ENCODE measurements at regions not wholly inside any gene's neighbourhood (a gene's known extent, or its start where the extent isn't known, plus 50 kb on each side); places are given as distances from the start of the nearest gene placed in this dataset.

GRCh38 chr4:1466863-1467165, 60.6 kb upstream of the NKX1-1 start:
- TF ChIP-seq CTCF (conservative IDR thresholded peaks at IDR 0.05; ENCODE audit: low read length), result no peak
- no peak for TF ChIP-seq EZH2phosphoT487 (IDR thresholded peaks at IDR 0.05; ENCODE audit: borderline replicate concordance, low read depth, low read length)

Data from OCI-LY7 (cell line).